Erythroblast (primary cell): ENCODE measurements at regions not wholly inside any gene's neighbourhood (a gene's known extent, or its start where the extent isn't known, plus 50 kb on each side); places are given as distances from the start of the nearest gene placed in this dataset.

ENCODE experiments used
- GATA1 ChIP-seq: IDR thresholded peaks from 2 replicates; pipeline ENCODE4 v1.6.1; 2011; ENCODE audit warnings: low read depth, mild to moderate bottlenecking, control low read depth, low read length, moderate library complexity
- POLR2A ChIP-seq: IDR thresholded peaks from 2 replicates; pipeline ENCODE4 v1.6.1; 2011; ENCODE audit warnings: mild to moderate bottlenecking, low read length

DNA sequence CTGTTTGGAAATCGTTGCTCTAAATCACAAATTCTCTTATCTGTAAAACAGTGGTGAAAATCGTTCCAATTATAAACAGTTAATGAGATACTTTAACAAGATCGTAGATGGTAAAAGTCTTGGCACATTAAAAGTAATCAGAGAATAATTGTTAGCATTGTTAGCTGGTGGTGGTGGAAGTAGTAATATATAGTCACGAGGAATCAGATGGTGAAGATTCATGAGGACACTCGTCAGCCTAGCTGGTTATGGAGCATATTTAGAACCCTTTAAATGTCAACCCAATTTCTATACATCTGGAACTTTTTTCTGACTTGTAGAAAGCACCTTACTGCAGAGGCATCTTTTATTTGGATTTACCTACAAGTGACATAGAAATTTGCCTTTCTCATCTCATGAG lies 190.8 kb downstream of the TLE1 start:
- no peak for TF ChIP-seq POLR2A
- no peak for TF ChIP-seq GATA1
